OCI-LY3 (cell line): ENCODE measurements at regions not wholly inside any gene's neighbourhood (a gene's known extent, or its start where the extent isn't known, plus 50 kb on each side); places are given as distances from the start of the nearest gene placed in this dataset.

Experiments
- CTCF ChIP-seq: fragments of 200-600, 300-600 bp; sonication (generic); IDR thresholded peaks from 2 replicates; pipeline ENCODE4 v1.5.1; 2014; ENCODE audit warnings: antibody characterized with exemption, low read length, low read depth
- EZH2phosphoT487 ChIP-seq: fragments of 200-600 bp; shearing (Covaris generic); IDR thresholded peaks from 2 replicates; pipeline ENCODE4 v1.6.1; 2018; ENCODE audit warnings: antibody characterized with exemption, mixed run types, low read depth

GRCh38 chr2:48039209-48039990 is 133.1 kb upstream of the FBXO11 start:
- TF ChIP-seq CTCF, result no peak
- no peak for TF ChIP-seq EZH2phosphoT487
